GM04503 (cell line): ENCODE measurements at regions not wholly inside any gene's neighbourhood (a gene's known extent, or its start where the extent isn't known, plus 50 kb on each side); places are given as distances from the start of the nearest gene placed in this dataset.

ENCODE experiments used
- DNase-seq: peaks from one replicate; pipeline ENCODE4 v3.0.0-alpha.2; 2012; ENCODE audit warnings: low read depth

DNA sequence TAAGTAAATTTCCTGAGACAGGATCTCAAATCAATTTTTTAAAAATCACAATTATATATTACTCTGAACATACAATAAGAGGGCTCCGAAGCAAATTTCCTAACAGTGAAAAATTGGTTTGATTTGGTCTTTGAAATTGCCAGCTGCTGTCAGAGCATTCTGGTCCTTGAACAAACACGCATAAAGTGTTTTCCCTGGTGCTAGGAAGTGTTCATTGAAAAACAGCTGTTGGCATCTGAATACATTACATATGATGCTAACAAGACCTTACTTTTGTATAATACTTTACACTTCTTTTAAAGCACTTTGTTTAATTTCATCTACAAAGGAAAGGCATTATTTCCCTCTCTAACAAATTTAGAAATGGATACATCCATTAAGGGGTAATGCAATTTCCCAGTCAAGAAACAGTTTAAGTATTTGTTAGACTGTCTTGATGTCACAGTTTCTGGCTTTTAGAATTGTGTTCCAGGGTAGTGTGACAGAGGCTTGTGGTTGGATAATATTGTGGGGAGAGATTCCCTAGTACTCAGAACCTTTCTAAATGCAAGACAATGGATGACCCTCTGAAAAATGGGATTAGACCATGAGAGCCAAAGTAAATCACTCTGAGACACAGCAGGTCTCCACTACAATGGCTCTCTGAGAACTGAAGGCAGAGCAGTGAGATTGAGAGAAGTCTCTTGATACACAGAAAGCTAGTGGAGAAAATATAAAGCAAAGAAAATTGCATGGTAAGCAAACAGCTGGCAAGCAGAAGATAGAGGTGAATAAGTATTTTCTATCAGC, 299.0 kb downstream of the TRIB2 start:
- no peak for DNase-seq

DNA sequence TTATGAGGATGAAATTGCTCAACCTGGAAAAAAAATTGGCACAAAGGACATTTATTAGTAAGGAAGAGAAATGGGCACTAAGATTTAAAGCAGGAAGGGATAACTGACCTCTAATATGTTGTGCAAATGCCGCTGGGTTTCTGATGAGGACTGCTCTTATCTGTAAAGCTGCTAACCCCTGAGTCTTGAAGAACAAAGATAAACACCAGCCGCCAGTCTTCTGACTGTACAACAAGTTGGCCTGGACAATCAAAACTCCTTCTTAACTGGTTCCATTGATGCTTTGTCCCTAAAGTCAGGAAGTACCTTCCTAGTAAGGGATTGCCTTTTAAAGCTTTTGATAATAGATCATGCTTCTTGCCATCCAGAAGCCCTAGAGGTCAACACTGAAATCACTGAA, 301.8 kb downstream of the TRIB2 start:
- no peak for DNase-seq

DNA sequence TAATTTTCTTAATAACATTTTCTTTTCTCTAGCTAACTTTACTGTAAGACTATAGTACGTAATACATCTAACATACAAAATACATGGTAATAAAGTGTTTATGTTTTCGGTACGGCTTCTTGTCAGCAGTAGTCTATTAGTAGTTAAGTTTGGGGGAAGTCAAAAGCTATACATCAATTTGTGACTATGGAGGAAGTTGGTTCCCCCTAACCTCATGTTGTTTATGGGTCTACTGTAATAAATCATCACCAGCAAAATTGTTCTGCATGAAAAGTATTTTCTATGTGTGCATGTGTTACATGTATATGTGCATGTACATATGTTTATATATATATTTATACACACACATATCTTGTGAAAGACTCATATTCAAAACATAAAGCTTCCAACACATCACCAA, 303.0 kb downstream of the TRIB2 start:
- no peak for DNase-seq

DNA sequence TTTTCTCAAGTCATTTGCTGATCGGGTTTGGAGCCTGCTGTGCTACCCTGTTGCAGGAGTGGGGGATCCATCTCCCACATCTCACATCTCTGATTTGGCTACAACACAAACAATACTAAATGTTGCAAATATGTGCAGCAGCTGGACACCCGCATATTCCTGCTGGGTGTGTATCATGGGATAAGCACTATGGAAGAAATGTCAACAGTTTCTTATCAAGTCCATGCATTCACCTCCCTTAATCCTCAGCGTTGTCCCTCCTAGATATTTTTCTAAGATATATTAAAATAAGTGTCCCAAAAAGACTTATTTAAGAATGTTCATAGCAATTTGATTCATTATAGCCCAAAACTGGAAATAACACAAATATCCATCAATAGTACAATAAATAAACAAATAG, 303.7 kb downstream of the TRIB2 start:
- no peak for DNase-seq

DNA sequence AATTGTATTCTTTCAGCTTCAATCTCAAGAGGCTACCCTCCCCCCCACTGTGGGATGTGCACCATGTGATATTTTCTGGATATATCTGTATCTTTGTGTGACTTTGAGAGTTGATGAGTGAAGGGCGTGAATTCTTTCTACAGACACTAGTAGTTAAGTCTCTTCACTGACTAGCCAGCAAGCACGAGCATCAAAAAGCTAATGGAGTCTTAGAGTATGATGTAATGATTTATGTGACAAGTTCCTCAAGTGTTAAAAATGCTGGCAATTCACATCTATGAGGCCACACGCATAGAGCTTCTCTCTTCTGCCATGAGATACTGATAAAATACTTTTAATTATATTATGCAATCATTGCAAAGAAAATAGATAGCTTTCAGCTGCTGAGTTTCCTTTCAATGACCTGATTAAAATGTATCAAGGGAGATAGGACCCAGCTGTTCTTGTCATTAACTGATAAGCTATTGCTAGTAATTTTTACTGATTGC, 304.8 kb downstream of the TRIB2 start:
- no peak for DNase-seq

DNA sequence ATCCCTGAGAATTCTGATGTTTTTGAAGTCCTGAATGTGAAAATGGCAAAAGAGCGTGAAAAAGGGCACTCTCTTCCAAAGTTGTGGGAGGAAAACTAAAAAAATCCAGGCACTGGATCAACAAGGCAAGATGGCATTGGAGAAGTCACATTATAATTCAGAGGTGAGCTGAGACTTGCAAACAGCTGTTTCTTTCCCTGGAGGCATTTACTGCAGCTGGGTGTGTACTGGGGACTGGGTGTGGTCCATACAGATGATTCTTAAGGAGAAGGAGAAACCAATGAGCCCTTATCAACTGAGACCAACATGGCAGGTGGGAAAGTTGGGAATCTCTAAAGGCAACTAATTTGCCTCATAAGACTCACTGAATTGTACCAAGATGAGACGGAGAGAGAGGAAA, 313.9 kb downstream of the TRIB2 start:
- DNase-seq: no peak

DNA sequence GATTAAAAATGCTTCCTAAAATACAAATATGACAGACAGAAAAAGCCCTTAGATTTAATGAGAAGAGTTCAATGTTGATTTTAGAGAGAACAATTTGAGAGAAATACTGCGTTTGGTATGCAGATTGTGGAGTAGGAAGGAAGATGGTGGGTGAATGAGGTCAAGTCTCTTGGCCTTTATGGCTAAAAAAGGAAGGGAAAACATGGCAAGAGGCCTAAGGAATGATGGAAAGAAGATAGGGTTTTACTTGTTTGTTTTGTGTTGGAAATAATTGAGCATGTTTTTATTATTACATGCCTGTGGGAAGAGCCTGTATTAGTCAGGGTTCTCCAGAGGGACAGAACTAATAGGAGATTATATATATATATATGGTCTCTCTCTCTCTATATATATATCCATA, 318.1 kb downstream of the TRIB2 start:
- DNase-seq: no peak

DNA sequence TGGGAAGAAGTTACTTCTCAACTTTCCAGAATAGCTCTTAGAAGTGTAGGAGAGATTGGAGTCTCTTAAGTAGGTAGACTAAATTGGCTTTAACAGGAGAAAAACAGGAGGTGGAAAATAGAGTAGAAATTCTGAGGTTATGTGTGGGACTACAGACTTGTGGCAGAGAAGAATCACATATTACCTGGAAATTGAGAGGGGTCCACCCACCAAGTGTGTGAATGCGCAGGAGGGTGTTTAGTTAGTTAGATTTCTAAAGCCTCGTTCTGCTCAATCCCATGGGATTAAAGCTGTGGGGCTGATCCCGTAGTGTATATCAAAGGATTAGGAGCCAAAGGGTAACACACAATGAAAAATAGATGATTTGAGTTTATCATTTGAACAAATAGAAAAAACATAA, 319.1 kb downstream of the TRIB2 start:
- no peak for DNase-seq

DNA sequence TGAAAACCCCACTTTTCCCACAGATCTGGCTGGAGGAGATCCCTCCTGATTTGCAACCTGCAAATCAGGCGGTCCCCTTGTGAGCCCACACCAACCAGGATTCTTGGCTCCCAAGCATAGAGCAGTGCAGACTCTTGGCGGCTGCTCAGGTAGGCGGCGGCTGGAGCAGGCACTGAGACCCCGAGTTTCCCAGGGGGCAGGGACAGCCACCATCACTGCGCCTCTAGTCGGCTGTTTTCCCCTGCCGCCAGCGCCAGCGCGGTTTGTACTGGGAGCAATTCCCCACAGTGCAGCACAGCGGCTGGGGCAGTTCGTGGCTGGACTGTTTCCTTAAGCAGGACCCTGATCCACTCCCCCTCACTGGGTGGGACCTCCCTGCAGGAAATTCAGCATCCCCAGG, 323.3 kb downstream of the TRIB2 start:
- DNase-seq: no peak

DNA sequence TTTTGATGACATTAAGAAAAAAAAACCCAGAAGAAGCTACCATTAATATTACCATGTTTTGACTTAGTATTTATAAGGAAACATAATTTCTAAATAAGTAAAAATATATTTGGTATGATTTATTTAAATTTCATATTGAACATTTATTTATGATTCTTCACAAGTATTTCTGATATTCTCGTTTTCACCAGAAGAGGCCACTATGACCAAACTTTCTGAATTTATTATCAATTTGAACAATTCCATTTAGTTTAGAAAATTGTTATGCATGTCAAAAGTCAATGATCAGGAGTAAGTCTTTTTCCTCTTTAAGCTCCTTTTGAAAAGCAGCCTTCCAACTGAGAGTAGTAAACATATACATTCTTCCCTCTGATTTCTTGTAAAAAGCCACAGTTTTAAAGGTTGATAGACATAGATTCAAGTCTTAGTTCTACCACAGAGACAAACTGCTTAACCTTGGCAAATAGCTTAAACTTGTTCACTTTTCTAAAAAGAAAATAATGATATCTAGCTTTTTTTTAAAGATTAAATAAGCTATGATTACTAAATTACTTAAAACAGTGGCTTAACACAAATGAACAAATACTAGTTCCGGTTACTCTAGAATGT, 329.9 kb downstream of the TRIB2 start:
- DNase-seq: no peak

DNA sequence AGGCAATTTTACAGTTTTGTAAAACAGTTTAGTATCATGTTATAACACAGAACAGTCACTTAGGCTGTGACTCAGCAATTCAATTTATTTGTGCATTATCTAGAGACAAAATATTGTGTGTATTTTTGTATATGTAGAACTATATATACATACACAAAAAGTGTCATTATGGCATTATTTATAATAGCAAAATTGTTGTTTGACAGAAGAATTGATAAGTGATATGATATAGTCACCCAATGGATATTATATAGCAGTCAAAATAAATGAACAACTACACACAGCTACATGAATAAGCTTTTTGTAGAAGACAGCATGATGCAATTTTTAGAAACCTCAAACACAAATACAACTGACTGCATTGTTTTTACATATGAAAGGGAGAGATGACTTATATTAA, 334.0 kb downstream of the TRIB2 start:
- DNase-seq: no peak

DNA sequence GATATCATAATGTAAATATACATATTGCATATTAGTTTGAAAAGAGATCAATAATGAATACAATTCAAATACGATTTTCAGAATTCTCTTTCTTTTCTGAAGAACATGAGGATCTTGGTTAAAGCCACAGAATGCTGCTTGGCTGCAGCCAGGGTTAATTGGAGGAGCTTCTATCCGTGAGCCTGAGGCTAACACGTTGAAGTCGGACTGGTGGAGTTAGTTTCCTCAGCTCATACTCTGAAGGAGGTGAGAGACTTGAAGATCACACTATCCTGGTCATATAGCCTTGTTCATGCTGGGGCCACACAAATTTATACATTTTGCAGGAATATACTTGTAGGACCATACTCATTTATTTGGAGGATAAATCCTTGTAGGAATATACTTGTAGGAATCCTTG, 335.8 kb downstream of the TRIB2 start:
- no peak for DNase-seq

DNA sequence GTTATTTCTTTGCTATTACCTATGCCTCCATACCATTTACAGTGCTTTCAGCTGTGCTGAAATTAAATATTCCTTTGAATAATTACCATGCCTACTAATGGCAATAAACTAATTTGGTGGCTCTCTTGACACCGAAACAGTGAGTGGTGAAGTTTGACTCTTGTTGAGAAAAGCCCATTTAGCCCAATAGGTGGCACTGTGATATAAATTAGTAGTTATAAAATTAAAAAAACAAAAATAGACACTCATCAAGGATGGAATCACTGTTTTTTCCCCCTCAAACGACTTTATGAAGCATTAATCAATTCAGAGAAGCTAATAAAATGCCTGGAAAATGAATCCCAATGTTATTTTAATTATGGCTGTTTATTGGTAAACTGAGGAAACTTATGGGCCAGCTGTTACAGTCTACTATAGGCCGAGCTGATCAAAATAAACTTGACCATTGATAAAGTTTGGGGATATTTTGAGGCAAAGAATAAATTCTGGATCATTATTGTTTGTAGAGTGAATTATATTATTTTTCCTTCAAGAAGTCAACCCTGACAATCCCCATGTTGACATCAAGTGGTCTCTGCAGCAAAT, 339.6 kb downstream of the TRIB2 start:
- DNase-seq: no peak

DNA sequence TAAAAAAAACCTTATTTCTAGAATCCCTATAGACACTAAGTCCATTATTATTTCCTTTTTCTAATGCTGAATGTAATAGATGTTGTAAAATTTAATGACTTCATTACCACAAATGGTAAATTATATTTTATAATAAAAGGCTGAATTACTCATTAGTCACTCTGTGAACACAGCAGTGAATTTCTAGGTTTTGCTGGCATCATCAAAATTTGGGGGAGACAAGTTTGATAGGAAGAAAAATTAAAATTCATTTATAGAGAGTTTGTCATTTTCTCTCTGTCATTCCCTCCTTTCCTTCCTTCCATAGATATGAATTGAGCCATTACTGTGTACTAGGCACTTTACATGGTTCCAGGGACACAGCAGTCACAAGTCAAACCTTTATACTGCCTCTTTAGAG, 340.9 kb downstream of the TRIB2 start:
- DNase-seq: no peak

DNA sequence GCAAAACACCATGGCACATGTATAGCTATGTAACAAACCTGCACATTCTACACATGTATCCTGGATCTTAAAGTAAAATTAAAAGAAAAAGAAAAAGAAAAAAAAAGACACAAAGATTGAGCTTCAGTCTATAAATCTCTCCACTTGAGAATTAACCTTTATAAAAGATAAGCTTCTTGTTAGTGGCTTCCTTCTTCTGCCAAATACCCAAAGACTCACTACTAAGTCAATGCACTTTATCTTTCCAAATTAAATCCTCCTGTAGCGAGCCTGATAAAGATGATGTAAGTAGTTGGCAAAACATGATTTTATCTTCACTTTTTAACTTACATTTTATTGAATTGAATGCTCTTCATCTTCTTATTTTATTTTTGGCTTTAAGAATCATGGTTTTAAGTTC, 349.9 kb downstream of the TRIB2 start:
- DNase-seq: no peak

DNA sequence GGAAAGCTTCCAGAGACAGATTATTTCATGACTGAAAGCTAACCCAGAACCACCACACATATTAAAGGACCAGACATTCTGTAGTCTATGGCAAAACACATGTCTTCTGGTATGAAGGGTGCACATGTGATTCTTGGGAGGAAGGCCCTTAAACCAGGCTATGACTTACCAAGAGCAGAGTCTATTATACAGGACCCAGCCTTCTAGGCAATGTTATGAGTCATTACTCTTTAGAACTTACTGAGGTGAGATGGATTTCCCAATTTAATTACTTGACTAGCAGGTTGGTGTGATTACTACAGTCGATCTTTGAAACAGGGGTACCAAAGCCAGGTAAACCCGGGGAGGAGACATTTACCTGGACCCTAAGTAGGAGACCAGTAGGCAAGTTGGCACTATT, 350.8 kb downstream of the TRIB2 start:
- DNase-seq: no peak

DNA sequence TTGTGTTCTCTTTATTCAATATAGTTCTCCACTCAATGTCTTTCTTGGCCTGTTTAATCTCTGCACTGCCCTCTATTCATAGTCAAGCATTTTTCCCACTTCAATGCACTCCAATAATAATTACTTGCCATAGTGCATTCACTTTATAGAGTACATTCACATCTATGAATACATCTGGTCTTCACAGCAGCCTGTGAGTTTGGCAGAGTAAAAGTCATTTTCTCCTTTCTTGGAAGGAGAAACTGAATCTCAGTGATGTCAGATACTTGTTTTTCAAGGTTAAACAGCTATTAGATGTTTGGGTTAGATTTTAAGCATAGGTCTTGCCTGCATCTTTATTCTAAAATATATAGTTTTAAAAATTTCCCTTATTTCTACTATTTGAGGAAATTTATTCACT, 373.2 kb downstream of the TRIB2 start:
- no peak for DNase-seq

DNA sequence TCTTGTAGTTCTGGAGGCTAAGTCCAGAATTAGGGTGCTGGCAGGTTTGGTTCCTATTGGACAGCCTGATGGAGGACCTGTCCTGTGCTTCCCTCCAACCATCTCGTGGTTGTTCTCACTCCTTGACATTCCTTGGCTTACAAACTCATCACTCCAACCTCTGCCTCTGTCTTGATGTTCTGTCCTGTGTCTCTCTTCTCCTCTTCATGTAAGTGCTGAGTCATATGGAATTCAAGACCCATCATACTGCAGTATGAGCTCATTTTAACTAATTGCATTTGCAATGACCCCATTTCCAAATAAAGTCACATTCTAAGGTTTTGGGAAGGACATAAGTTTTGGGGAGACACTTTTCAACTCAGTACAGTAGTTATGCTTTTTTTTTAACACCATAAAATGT, 374.7 kb downstream of the TRIB2 start:
- DNase-seq: no peak

DNA sequence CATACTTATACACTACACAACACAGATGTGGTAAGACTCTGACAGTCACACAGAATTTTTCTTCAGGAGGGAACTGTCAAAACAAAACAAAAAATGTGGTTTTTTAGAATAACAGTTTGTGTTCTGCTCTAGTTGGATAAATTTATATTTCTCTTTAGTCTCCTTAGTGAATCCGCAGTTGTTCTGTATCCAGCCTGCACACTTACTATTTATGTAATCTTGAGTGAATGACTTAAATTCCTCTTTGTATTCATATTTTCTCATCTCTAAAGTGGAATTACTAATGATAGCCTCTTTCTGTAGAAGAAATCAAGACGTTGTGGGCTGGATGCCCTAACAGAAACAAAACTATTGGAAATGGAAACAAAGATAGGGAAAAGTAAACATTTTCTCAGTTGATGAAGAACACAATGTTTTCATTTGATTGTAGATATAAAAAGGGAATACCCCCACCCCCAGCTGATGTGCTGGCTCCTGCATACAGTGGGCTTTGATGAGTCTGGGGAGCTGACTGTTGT, 375.2 kb downstream of the TRIB2 start:
- no peak for DNase-seq

DNA sequence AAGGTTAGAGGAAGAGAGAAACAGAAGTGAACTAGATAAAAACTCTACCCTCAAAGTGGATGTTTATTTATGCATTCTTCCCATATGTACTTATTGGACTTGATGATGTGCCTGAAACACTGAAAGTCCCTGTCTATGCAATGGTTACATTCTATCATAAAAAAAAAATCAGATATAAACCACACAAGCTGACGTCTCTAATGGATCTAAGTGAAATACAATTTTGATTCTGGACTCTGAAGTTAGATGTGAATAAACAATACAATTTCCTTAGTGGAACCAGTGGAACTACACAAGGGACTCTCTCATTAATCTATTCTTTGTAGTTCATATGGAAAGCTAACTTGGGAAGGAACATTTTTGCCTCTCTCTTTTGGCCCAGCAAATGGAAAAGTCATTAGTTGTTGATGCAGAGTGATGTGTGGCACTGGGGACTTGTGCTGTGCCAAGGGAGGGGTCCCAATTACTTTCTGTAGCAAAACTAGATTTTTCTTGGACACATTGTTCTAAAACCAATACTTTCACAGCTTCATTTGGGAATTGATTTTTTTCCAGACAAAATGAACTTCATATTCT, 376.8 kb downstream of the TRIB2 start:
- no peak for DNase-seq

DNA sequence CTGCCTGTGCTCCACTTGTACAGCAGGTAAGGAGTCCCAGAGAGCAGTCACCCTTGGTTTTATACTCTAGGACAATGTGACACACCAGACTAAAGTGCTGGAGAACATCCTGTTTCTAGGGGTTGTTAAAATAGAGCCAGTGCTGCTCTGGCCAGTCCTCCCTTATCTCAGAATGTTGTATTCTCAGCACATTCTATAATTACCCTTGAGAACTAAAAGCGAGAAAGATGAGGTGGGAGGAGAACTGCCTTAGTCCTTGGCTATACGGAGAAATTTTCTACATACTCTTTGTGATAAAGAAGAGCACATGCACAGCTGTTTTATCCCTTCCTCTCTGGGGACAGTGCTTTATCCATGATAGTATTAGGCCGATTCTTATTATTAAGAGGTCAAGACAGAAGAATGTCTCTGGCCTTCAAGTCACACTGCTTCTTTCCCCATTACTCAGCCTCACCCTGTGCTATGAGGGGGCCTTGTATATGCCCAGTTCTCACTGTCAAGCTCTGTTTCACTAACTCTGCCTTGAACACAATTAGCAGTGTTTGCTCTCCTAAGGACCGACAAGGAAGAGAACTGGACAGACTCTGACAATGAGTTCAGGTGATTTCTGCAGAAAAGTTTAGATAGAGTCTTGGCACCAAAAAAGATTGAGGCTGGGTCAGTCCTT, 385.8 kb downstream of the TRIB2 start:
- no peak for DNase-seq

DNA sequence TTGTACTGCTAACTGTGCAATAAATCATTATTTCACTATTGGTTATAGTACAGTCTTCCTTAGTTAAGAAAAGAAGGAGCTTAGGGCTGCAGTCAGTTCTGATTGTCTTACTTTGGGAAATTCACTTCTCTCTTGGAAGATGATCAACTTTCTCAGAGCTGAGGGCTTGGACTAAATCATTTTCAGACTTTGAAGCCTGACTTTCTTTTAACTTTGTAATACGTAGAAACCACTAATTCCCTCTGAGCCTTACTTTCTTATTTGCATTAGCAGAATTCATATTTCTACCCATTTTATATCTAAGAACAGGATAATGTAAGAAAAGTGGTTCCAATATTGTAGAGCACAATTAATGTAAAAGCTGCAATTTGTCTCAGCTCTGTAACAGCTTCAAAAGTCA, 386.4 kb downstream of the TRIB2 start:
- no peak for DNase-seq
